ENCODE measurements at regions not wholly inside any gene's neighbourhood (a gene's known extent, or its start where the extent isn't known, plus 50 kb on each side); places are given as distances from the start of the nearest gene placed in this dataset.

- TF ChIP-seq POLR2A (IDR thresholded peaks at IDR 0.05): no peak
- TF ChIP-seq CTCF (IDR thresholded peaks at IDR 0.05): no peak
These were observed 101.2 kb upstream of the KLF13 start for GRCh38 chr15:31225356-31225955.
